ENCODE measurements at regions not wholly inside any gene's neighbourhood (a gene's known extent, or its start where the extent isn't known, plus 50 kb on each side); places are given as distances from the start of the nearest gene placed in this dataset.

- no peaks in the 10 kb centered on the region for H3K4me1 ChIP-seq
- no peaks in the 10 kb centered on the region for H3K36me3 ChIP-seq
- no peak for ATAC-seq
- H3K9me3 ChIP-seq = no peaks in the 10 kb centered on the region
- intact Hi-C loops (cut with DNase I) = no loop called here
- no peaks in the 10 kb centered on the region for H3K27me3 ChIP-seq
- no peak overlapping the region for H3K4me3 ChIP-seq
- no peak overlapping the region for H3K27ac ChIP-seq
- no peak for DNase-seq
- TF ChIP-seq CTCF (IDR thresholded peaks at IDR 0.05) (no peak), POLR2A (IDR thresholded peaks at IDR 0.05) (no peak)
- WGBS (ENCODE audit: insufficient coverage, low coverage, low lambda C conversion rate, missing lambda C conversion rate) = 50% methylated on average over 5 of the region's 8 CpGs
These were observed 99.8 kb upstream of the C1orf21 start for GRCh38 chr1:184287001-184287400.

GRCh38 chr1:184289825-184290550, 96.8 kb upstream of the C1orf21 start:
- no peaks in the 10 kb centered on the region for H3K4me1 ChIP-seq
- H3K9me3 ChIP-seq = no peaks in the 10 kb centered on the region
- ATAC-seq = peak in 1 of 4 donors; percentile 18
- H3K36me3 ChIP-seq = no peaks in the 10 kb centered on the region
- no peak overlapping the region for H3K27ac ChIP-seq
- no peak overlapping the region for H3K4me3 ChIP-seq
- no peaks in the 10 kb centered on the region for H3K27me3 ChIP-seq
- TF ChIP-seq CTCF (IDR thresholded peaks at IDR 0.05) = no peak
- no peak for TF ChIP-seq POLR2A (IDR thresholded peaks at IDR 0.05)
- no peak for DNase-seq
- WGBS (ENCODE audit: insufficient coverage, low coverage, low lambda C conversion rate, missing lambda C conversion rate) = no CpG with 5 or more reads among the region's 5 CpGs
- intact Hi-C loops (cut with DNase I) = no loop called here

GRCh38 chr1:184291701-184292100, 95.1 kb upstream of the C1orf21 start:
- DNase-seq = no peak
- no peak overlapping the region for H3K27ac ChIP-seq
- H3K4me1 ChIP-seq = no peaks in the 10 kb centered on the region
- H3K4me3 ChIP-seq = no peak overlapping the region
- ATAC-seq = no peak
- TF ChIP-seq POLR2A (IDR thresholded peaks at IDR 0.05) (no peak), CTCF (IDR thresholded peaks at IDR 0.05) (no peak)
- H3K9me3 ChIP-seq = no peaks in the 10 kb centered on the region
- 81% methylated on average over 3 of the region's 3 CpGs for WGBS (ENCODE audit: insufficient coverage, low coverage, low lambda C conversion rate, missing lambda C conversion rate)
- no peaks in the 10 kb centered on the region for H3K27me3 ChIP-seq
- H3K36me3 ChIP-seq = no peaks in the 10 kb centered on the region
- intact Hi-C loops (cut with DNase I) = no loop called here

- DNase-seq = no peak
These were observed 94.7 kb upstream of the C1orf21 start for GRCh38 chr1:184292101-184292500.

More at GRCh38 chr1:184292101-184292500, 94.7 kb upstream of the C1orf21 start:
- ATAC-seq = no peak
- Histone ChIP-seq H3K4me1 (no peaks in the 10 kb centered on the region), H3K27ac (no peak overlapping the region), H3K36me3 (no peaks in the 10 kb centered on the region), H3K27me3 (no peaks in the 10 kb centered on the region), H3K9me3 (no peaks in the 10 kb centered on the region), H3K4me3 (no peak overlapping the region)
- TF ChIP-seq CTCF (IDR thresholded peaks at IDR 0.05) (no peak), POLR2A (IDR thresholded peaks at IDR 0.05) (no peak)
- 67% methylated on average over 3 of the region's 3 CpGs for whole genome bisulfite sequencing (ENCODE audit: insufficient coverage, low coverage, low lambda C conversion rate, missing lambda C conversion rate)
- intact Hi-C loops (cut with DNase I) = no loop called here

All from right lobe of liver (tissue), 6 donors.